OCI-LY7 (cell line): ENCODE measurements at regions not wholly inside any gene's neighbourhood (a gene's known extent, or its start where the extent isn't known, plus 50 kb on each side); places are given as distances from the start of the nearest gene placed in this dataset.

Experiments
- EZH2phosphoT487 ChIP-seq: fragments of 200-600 bp; sonication (generic); IDR thresholded peaks from 2 replicates; pipeline ENCODE4 v1.6.1; 2018; ENCODE audit warnings: low read depth, borderline replicate concordance, mild to moderate bottlenecking, mixed run types, antibody characterized with exemption, low read length, moderate library complexity, mixed read lengths
- TF ChIP-seq, protein P1 (sequence below): fragments of 200-600 bp; sonication (generic); conservative IDR thresholded peaks from 2 replicates; pipeline ENCODE4 v1.5.1; 2014; ENCODE audit warnings: mild to moderate bottlenecking, antibody characterized with exemption, low read length, moderate library complexity, mixed read lengths

DNA sequence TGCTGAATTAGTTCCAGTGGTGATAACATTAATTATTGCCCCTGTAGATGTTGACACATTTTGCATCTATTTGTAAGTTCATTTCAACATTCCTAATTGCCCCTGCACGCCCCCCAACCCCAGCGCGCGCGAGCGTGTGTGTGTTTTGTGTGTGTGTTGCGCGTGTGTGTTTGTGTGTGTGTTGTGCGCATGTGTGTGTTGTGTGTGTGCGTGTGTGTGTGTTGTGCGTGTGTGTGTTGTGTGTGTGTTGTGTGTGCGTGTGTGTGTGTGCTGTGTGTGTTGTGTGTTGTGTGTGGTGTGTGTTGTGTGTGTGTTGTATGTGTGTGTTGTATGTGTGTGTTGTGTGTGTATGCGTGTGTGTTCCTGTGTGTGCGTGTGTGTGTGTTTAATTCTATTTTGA is 245.7 kb upstream of the GMDS start:
- TF ChIP-seq, protein P1, sequence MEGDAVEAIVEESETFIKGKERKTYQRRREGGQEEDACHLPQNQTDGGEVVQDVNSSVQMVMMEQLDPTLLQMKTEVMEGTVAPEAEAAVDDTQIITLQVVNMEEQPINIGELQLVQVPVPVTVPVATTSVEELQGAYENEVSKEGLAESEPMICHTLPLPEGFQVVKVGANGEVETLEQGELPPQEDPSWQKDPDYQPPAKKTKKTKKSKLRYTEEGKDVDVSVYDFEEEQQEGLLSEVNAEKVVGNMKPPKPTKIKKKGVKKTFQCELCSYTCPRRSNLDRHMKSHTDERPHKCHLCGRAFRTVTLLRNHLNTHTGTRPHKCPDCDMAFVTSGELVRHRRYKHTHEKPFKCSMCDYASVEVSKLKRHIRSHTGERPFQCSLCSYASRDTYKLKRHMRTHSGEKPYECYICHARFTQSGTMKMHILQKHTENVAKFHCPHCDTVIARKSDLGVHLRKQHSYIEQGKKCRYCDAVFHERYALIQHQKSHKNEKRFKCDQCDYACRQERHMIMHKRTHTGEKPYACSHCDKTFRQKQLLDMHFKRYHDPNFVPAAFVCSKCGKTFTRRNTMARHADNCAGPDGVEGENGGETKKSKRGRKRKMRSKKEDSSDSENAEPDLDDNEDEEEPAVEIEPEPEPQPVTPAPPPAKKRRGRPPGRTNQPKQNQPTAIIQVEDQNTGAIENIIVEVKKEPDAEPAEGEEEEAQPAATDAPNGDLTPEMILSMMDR, result no peak
- no peak for TF ChIP-seq EZH2phosphoT487
